ENCODE measurements at regions not wholly inside any gene's neighbourhood (a gene's known extent, or its start where the extent isn't known, plus 50 kb on each side); places are given as distances from the start of the nearest gene placed in this dataset.

GRCh38 chr1:229988534-229988933 is 78.5 kb upstream of the GALNT2 start:
- Mint-ChIP-seq H3K4me3 (no peak overlapping the region), H3K9me3 (no peaks in the 10 kb centered on the region), H3K27ac (no peak overlapping the region), H3K27me3 (ENCODE audit: low read depth) (no peaks in the 10 kb centered on the region; the same call in 1 of the 2 replicates), H3K36me3 (no peaks in the 10 kb centered on the region), H3K4me1 (no peaks in the 10 kb centered on the region)
- ChIA-PET POLR2A (no interaction called here), CTCF (no interaction called here)
- DNase-seq (ENCODE audit: low spot score) (no peak), ATAC-seq (no peak)
- no peak for TF ChIP-seq OVOL2 (CRISPR knock-in tag; IDR thresholded peaks at IDR 0.05; ENCODE audit: borderline replicate concordance)
- TF ChIP-seq ELF4 (CRISPR knock-in tag; IDR thresholded peaks at IDR 0.05; ENCODE audit: low read depth): no peak

- ATAC-seq (no peak), DNase-seq (ENCODE audit: low spot score) (no peak)
- Mint-ChIP-seq H3K4me1 (no peaks in the 10 kb centered on the region), H3K27me3 (ENCODE audit: low read depth) (no peaks in the 10 kb centered on the region), H3K4me3 (no peak overlapping the region), H3K27ac (no peak overlapping the region), H3K36me3 (no peaks in the 10 kb centered on the region), H3K9me3 (no peaks in the 10 kb centered on the region)
- TF ChIP-seq HMGXB4 (CRISPR knock-in tag; IDR thresholded peaks at IDR 0.05) (no peak), MLX (CRISPR knock-in tag; IDR thresholded peaks at IDR 0.05) (no peak), CTCF (IDR thresholded peaks at IDR 0.05) (no peak), ZBTB43 (CRISPR knock-in tag; IDR thresholded peaks at IDR 0.05) (no peak), GRHL2 (CRISPR knock-in tag; IDR thresholded peaks at IDR 0.05; ENCODE audit: insufficient replicate concordance, severe bottlenecking) (no peak), ESRRA (CRISPR knock-in tag; IDR thresholded peaks at IDR 0.05; ENCODE audit: borderline replicate concordance) (no peak)
- ChIA-PET POLR2A (no interaction called here), CTCF (no interaction called here)
Observed at GRCh38 chr1:229989591-229990248, 77.3 kb upstream of the GALNT2 start.

- no peaks in the 10 kb centered on the region for H3K4me1 Mint-ChIP-seq
- no peaks in the 10 kb centered on the region for H3K27me3 Mint-ChIP-seq (ENCODE audit: low read depth)
- ATAC-seq (no peak), DNase-seq (ENCODE audit: low spot score) (no peak)
- no peaks in the 10 kb centered on the region for H3K9me3 Mint-ChIP-seq
- H3K36me3 Mint-ChIP-seq: no peaks in the 10 kb centered on the region
- ChIA-PET POLR2A (no interaction called here), CTCF (interaction anchor here (1.3 to 2.3 kb wide), 2 partner anchors 18 to 279 kb away, joined by 4 to 8 read pairs; no protein-coding TSS in a partner anchor)
- no peak for TF ChIP-seq FOXP1 (CRISPR knock-in tag; IDR thresholded peaks at IDR 0.05; ENCODE audit: borderline replicate concordance)
- no peak for TF ChIP-seq ZNF121 (CRISPR knock-in tag; IDR thresholded peaks at IDR 0.05)
- no peak for TF ChIP-seq CREM (CRISPR knock-in tag; IDR thresholded peaks at IDR 0.05)
- TF ChIP-seq MYBL2 (CRISPR knock-in tag; IDR thresholded peaks at IDR 0.05): no peak
- TF ChIP-seq ZNF219 (CRISPR knock-in tag; IDR thresholded peaks at IDR 0.05; ENCODE audit: borderline replicate concordance): no peak
- TF ChIP-seq ZSCAN18 (CRISPR knock-in tag; IDR thresholded peaks at IDR 0.05): no peak
- no peak overlapping the region for H3K27ac Mint-ChIP-seq
- no peak overlapping the region for H3K4me3 Mint-ChIP-seq
Observed at GRCh38 chr1:229990326-229990725, 76.7 kb upstream of the GALNT2 start.
